CD14-positive monocyte (primary cell): ENCODE measurements at regions not wholly inside any gene's neighbourhood (a gene's known extent, or its start where the extent isn't known, plus 50 kb on each side); places are given as distances from the start of the nearest gene placed in this dataset.

Experiments
- DNase-seq, 3 donors: peaks; one replicate each; pipeline ENCODE4 v3.0.0-alpha.2; 2011 to 2022
- H2AFZ ChIP-seq: 2 replicates; pipeline ENCODE4 v1.6.0; 2012; ENCODE audit warnings: mild to moderate bottlenecking, low read depth, low read length, inconsistent platforms; ENCODE audit not compliant: insufficient read depth, poor library complexity, severe bottlenecking
- H3K27ac ChIP-seq, 2 donors: 1 replicate in 1 of 2; 2 replicates in 1 of 2; pipeline ENCODE4 v1.5.1; 2012 to 2013; ENCODE audit warnings: low read length in 2 of 2, control low read depth in 1 of 2, inconsistent platforms in 1 of 2, low read depth in 1 of 2, mild to moderate bottlenecking in 1 of 2
- H3K27me3 ChIP-seq, 2 donors: one replicate each; pipeline versions ENCODE4 v1.6.0 to v1.6.1; 2011 to 2013; ENCODE audit warnings: low read length in 2 of 2; ENCODE audit not compliant: control insufficient read depth in 2 of 2, insufficient read depth in 2 of 2
- H3K36me3 ChIP-seq, 2 donors: replicated peaks in 1 of 2; 1 replicate in 1 of 2; 2 replicates in 1 of 2; pipeline versions ENCODE4 v1.5.1 to v1.6.1; 2012 to 2013; ENCODE audit warnings: low read length in 2 of 2, control low read depth in 1 of 2, inconsistent platforms in 1 of 2, mild to moderate bottlenecking in 1 of 2; ENCODE audit not compliant: insufficient read depth in 2 of 2, control insufficient read depth in 1 of 2
- H3K4me1 ChIP-seq, 2 donors: 1 replicate in 1 of 2; 2 replicates in 1 of 2; pipeline versions ENCODE4 v1.5.1 to v1.6.1; 2012 to 2013; ENCODE audit warnings: low read length in 2 of 2, control low read depth in 1 of 2, inconsistent platforms in 1 of 2, mild to moderate bottlenecking in 1 of 2, moderate library complexity in 1 of 2; ENCODE audit not compliant: insufficient read depth in 2 of 2, control insufficient read depth in 1 of 2
- H3K4me2 ChIP-seq: replicated peaks from 2 replicates; pipeline ENCODE3; 2012; ENCODE audit warnings: low read length, moderate library complexity, mild to moderate bottlenecking; ENCODE audit not compliant: poor library complexity, severe bottlenecking; ENCODE audit errors: extremely low read depth
- H3K4me3 ChIP-seq, 3 experiments: fragments of 200-600 bp in 1 of 3; sonication (generic) in 1 of 3; replicated peaks in 1 of 3; 1 replicate in 2 of 3; 2 replicates in 1 of 3; pipeline ENCODE4 v1.5.1; 2011 to 2013; ENCODE audit warnings: low read length in 3 of 3, mild to moderate bottlenecking in 3 of 3, control low read depth in 2 of 3, low read depth in 2 of 3, inconsistent platforms in 1 of 3, moderate library complexity in 1 of 3
- H3K79me2 ChIP-seq: 2 replicates; pipeline ENCODE4 v1.6.0; 2012; ENCODE audit warnings: mild to moderate bottlenecking, control low read depth, inconsistent platforms, low read length, moderate library complexity; ENCODE audit not compliant: insufficient read depth
- H3K9ac ChIP-seq: 2 replicates; pipeline ENCODE4 v1.6.0; 2017; ENCODE audit warnings: low read length, mild to moderate bottlenecking; ENCODE audit not compliant: insufficient read depth, poor library complexity, severe bottlenecking
- H3K9me3 ChIP-seq, 2 donors: replicated peaks in 1 of 2; 1 replicate in 1 of 2; 2 replicates in 1 of 2; pipeline versions ENCODE4 v1.5.1 to v1.6.1; 2012 to 2013; ENCODE audit warnings: low read length in 2 of 2, control low read depth in 1 of 2; ENCODE audit not compliant: control insufficient read depth in 1 of 2, insufficient read depth in 1 of 2
- H4K20me1 ChIP-seq: 2 replicates; pipeline ENCODE4 v1.6.0; 2012; ENCODE audit warnings: mild to moderate bottlenecking, low read length, control low read depth, moderate library complexity; ENCODE audit not compliant: insufficient read depth
- H3K27ac Mint-ChIP-seq, 7 donors: one replicate each; pipeline ENCODE4 v1.8.0; 2020; ENCODE audit warnings: mild to moderate bottlenecking in 7 of 7, mixed read lengths in 7 of 7, moderate library complexity in 6 of 7, inconsistent platforms in 2 of 7
- H3K27me3 Mint-ChIP-seq, 3 donors: one replicate each; pipeline ENCODE4 v1.8.0; 2021 to 2022; ENCODE audit warnings: low read depth in 3 of 3, mild to moderate bottlenecking in 3 of 3, mixed read lengths in 3 of 3, moderate library complexity in 3 of 3, inconsistent platforms in 1 of 3
- H3K36me3 Mint-ChIP-seq, 2 donors: one replicate each; pipeline ENCODE4 v1.8.0; 2020; ENCODE audit warnings: mixed read lengths in 2 of 2, inconsistent platforms in 1 of 2, mild to moderate bottlenecking in 1 of 2
- H3K4me1 Mint-ChIP-seq: one replicate; pipeline ENCODE4 v1.8.0; 2020; ENCODE audit warnings: mild to moderate bottlenecking, mixed read lengths
- H3K4me3 Mint-ChIP-seq, 2 donors: one replicate each; pipeline ENCODE4 v1.8.0; 2020; ENCODE audit warnings: mild to moderate bottlenecking in 2 of 2, mixed read lengths in 2 of 2, moderate library complexity in 1 of 2
- H3K9me3 Mint-ChIP-seq, 7 donors: one replicate each; pipeline ENCODE4 v1.8.0; 2020 to 2022; ENCODE audit warnings: mixed read lengths in 7 of 7, mild to moderate bottlenecking in 6 of 7, moderate library complexity in 6 of 7, inconsistent platforms in 2 of 7
- WGBS: methylation state at CpG from one replicate; pipeline ENCODE4 v1.1.5; 2013; ENCODE audit warnings: missing lambda C conversion rate; ENCODE audit not compliant: insufficient coverage; 5-methylcytosine and 5-hydroxymethylcytosine counted together
- intact Hi-C, 2 donors: fragments of 100-400 bp; cut with micrococcal nuclease; formaldehyde crosslinking; loops; one replicate each; pipeline versions ENCODE4 v1.15.0 to v1.15.1; 2023
- TF ChIP-seq, protein P1 (sequence below): fragments of 200-600 bp; IDR thresholded peaks from one replicate; pipeline ENCODE4 v1.8.0; 2022; ENCODE audit warnings: antibody characterized with exemption, mild to moderate bottlenecking

- Mint-ChIP-seq H3K4me1 (no peaks in the 10 kb centered on the region), H3K36me3 (no peaks in the 10 kb centered on the region), H3K27me3 (peaks cover 0 to 1% (median 0%) of the 10 kb centered on the region in 3 donors), H3K4me3 (no peak overlapping the region), H3K27ac (no peak overlapping the region), H3K9me3 (peaks cover 0 to 5% (median 2%) of the 10 kb centered on the region in 7 donors)
- Histone ChIP-seq H3K9ac (no peak overlapping the region), H3K27me3 (no peaks in the 10 kb centered on the region), H3K4me1 (no peaks in the 10 kb centered on the region), H4K20me1 (no peaks in the 10 kb centered on the region), H3K4me3 (no peak overlapping the region), H3K36me3 (no peaks in the 10 kb centered on the region), H2AFZ (no peak overlapping the region), H3K4me2 (no peak overlapping the region), H3K79me2 (no peaks in the 10 kb centered on the region), H3K27ac (no peak overlapping the region), H3K9me3 (no peaks in the 10 kb centered on the region)
- intact Hi-C loops: no loop called here
- 63% methylated on average over 1 of the region's 3 CpGs for WGBS
- no peak for DNase-seq
- TF ChIP-seq, protein P1, sequence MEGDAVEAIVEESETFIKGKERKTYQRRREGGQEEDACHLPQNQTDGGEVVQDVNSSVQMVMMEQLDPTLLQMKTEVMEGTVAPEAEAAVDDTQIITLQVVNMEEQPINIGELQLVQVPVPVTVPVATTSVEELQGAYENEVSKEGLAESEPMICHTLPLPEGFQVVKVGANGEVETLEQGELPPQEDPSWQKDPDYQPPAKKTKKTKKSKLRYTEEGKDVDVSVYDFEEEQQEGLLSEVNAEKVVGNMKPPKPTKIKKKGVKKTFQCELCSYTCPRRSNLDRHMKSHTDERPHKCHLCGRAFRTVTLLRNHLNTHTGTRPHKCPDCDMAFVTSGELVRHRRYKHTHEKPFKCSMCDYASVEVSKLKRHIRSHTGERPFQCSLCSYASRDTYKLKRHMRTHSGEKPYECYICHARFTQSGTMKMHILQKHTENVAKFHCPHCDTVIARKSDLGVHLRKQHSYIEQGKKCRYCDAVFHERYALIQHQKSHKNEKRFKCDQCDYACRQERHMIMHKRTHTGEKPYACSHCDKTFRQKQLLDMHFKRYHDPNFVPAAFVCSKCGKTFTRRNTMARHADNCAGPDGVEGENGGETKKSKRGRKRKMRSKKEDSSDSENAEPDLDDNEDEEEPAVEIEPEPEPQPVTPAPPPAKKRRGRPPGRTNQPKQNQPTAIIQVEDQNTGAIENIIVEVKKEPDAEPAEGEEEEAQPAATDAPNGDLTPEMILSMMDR: no peak
These were observed 378.7 kb upstream of the ATP11B start for GRCh38 chr3:182414586-182414985.

- Histone ChIP-seq H2AFZ (no peak overlapping the region), H3K27me3 (no peaks in the 10 kb centered on the region), H3K9me3 (no peaks in the 10 kb centered on the region), H3K4me1 (no peaks in the 10 kb centered on the region), H4K20me1 (no peaks in the 10 kb centered on the region), H3K9ac (no peak overlapping the region), H3K79me2 (no peaks in the 10 kb centered on the region), H3K36me3 (no peaks in the 10 kb centered on the region), H3K27ac (no peak overlapping the region), H3K4me2 (no peak overlapping the region), H3K4me3 (no peak overlapping the region)
- H3K36me3 Mint-ChIP-seq: no peaks in the 10 kb centered on the region
- TF ChIP-seq, protein P1: no peak
- H3K27ac Mint-ChIP-seq: no peak overlapping the region
- intact Hi-C loops: no loop called here
- H3K9me3 Mint-ChIP-seq: peaks cover 0 to 9% (median 0%) of the 10 kb centered on the region in 7 donors
- no peaks in the 10 kb centered on the region for H3K4me1 Mint-ChIP-seq
- DNase-seq: no peak
- no peaks in the 10 kb centered on the region for H3K27me3 Mint-ChIP-seq
- H3K4me3 Mint-ChIP-seq: no peak overlapping the region
These were observed 372.6 kb upstream of the ATP11B start for GRCh38 chr3:182420741-182421140.
